Fibroblast of lung (primary cell): ENCODE measurements at regions not wholly inside any gene's neighbourhood (a gene's known extent, or its start where the extent isn't known, plus 50 kb on each side); places are given as distances from the start of the nearest gene placed in this dataset.

Experiments used
- DNase-seq, 2 donors: peaks; one replicate each; pipeline versions ENCODE4 v3.0.0 to v3.0.0-alpha.2; 2010; ENCODE audit warnings: low read depth in 2 of 2
- H2AFZ ChIP-seq: 2 replicates; pipeline ENCODE4 v1.5.1; 2012; ENCODE audit warnings: low read length, control low read depth, inconsistent platforms
- H3K27ac ChIP-seq: 2 replicates; pipeline ENCODE4 v1.5.1; 2011; ENCODE audit warnings: low read length, control low read depth; ENCODE audit not compliant: insufficient read depth
- H3K27me3 ChIP-seq: 2 replicates; pipeline ENCODE4 v1.5.1; 2011; ENCODE audit warnings: mild to moderate bottlenecking, low read length; ENCODE audit not compliant: control insufficient read depth, insufficient read depth
- H3K36me3 ChIP-seq: 2 replicates; pipeline ENCODE4 v1.5.1; 2011; ENCODE audit warnings: low read length; ENCODE audit not compliant: control insufficient read depth, insufficient read depth
- H3K4me1 ChIP-seq: 2 replicates; pipeline ENCODE4 v1.5.1; 2011; ENCODE audit warnings: low read length; ENCODE audit not compliant: control insufficient read depth, insufficient read depth; ENCODE audit errors: extremely low read depth
- H3K4me2 ChIP-seq: 2 replicates; pipeline ENCODE4 v1.5.1; 2011; ENCODE audit warnings: low read length, control low read depth; ENCODE audit not compliant: insufficient read depth; ENCODE audit errors: extremely low read depth
- H3K4me3 ChIP-seq, 4 experiments: fragments of 200-600 bp in 1 of 4; sonication (generic) in 1 of 4; replicated peaks in 1 of 4; 2 replicates each; pipeline ENCODE4 v1.5.1; 2011 to 2016; ENCODE audit warnings: low read length in 4 of 4, low read depth in 3 of 4, mild to moderate bottlenecking in 3 of 4, control low read depth in 2 of 4, inconsistent platforms in 1 of 4, mixed read lengths in 1 of 4; ENCODE audit not compliant: insufficient read depth in 1 of 4; ENCODE audit errors: control extremely low read depth in 1 of 4
- H3K79me2 ChIP-seq: 2 replicates; pipeline ENCODE4 v1.5.1; 2012; ENCODE audit warnings: mild to moderate bottlenecking, low read length, inconsistent platforms; ENCODE audit not compliant: control insufficient read depth, insufficient read depth
- H3K9ac ChIP-seq: 2 replicates; pipeline ENCODE4 v1.5.1; 2011; ENCODE audit warnings: mild to moderate bottlenecking, low read length, control low read depth; ENCODE audit not compliant: insufficient read depth
- H3K9me3 ChIP-seq: 2 replicates; pipeline ENCODE4 v1.5.1; 2012; ENCODE audit warnings: low read depth, low read length; ENCODE audit not compliant: control insufficient read depth, insufficient read depth
- H4K20me1 ChIP-seq: 2 replicates; pipeline ENCODE4 v1.5.1; 2011; ENCODE audit warnings: low read length; ENCODE audit not compliant: control insufficient read depth, insufficient read depth; ENCODE audit errors: extremely low read depth
- CTCF ChIP-seq, 2 donors: IDR thresholded peaks in 1 of 2; conservative IDR thresholded peaks in 1 of 2; 1 replicate in 1 of 2; 2 replicates in 1 of 2; pipeline ENCODE4 v1.5.1; 2011 to 2012; ENCODE audit warnings: low read length in 2 of 2, control low read depth in 1 of 2, inconsistent platforms in 1 of 2, low read depth in 1 of 2, mild to moderate bottlenecking in 1 of 2
- EZH2 ChIP-seq: IDR thresholded peaks from 2 replicates; pipeline ENCODE4 v1.5.1; 2012; ENCODE audit warnings: low read length, control low read depth, mild to moderate bottlenecking; ENCODE audit errors: missing control alignments

- no peaks in the 10 kb centered on the region for H3K9me3 ChIP-seq
- no peaks in the 10 kb centered on the region for H3K79me2 ChIP-seq
- H3K27ac ChIP-seq, result no peak overlapping the region
- H3K4me3 ChIP-seq, result no peak overlapping the region
- H3K36me3 ChIP-seq, result no peaks in the 10 kb centered on the region
- H3K4me2 ChIP-seq, result no peak overlapping the region
- H4K20me1 ChIP-seq, result no peaks in the 10 kb centered on the region
- H3K4me1 ChIP-seq, result peaks cover 13% of the 10 kb centered on the region
- TF ChIP-seq CTCF (conservative IDR thresholded peaks at IDR 0.05 in 1 of 2, IDR thresholded peaks at IDR 0.05 in 1 of 2; ENCODE audit: low read depth in 1 of 2, low read length in 2 of 2), result no peak
- TF ChIP-seq EZH2, result no peak
- peak in 1 of 2 donors; percentile 73 for DNase-seq
- no peaks in the 10 kb centered on the region for H3K27me3 ChIP-seq
- no peak overlapping the region for H3K9ac ChIP-seq
- H2AFZ ChIP-seq, result no peak overlapping the region
These were observed 319.4 kb upstream of the RASGRP1 start for GRCh38 chr15:38883987-38884386.

GRCh38 chr15:38885001-38885400 is 320.4 kb upstream of the RASGRP1 start:
- Histone ChIP-seq H3K36me3 (no peaks in the 10 kb centered on the region), H3K27me3 (no peaks in the 10 kb centered on the region), H3K4me3 (no peak overlapping the region), H2AFZ (no peak overlapping the region), H3K27ac (peak overlapping the region; percentile 81), H3K4me1 (peaks cover 12% of the 10 kb centered on the region), H4K20me1 (no peaks in the 10 kb centered on the region), H3K9me3 (no peaks in the 10 kb centered on the region), H3K4me2 (peak overlapping the region; percentile 63), H3K9ac (no peak overlapping the region), H3K79me2 (no peaks in the 10 kb centered on the region)
- DNase-seq, result peak in 1 of 2 donors; percentile 64
- no peak for TF ChIP-seq CTCF (conservative IDR thresholded peaks at IDR 0.05 in 1 of 2, IDR thresholded peaks at IDR 0.05 in 1 of 2; ENCODE audit: low read depth in 1 of 2, low read length in 2 of 2)
- no peak for TF ChIP-seq EZH2

- Histone ChIP-seq H3K79me2 (no peaks in the 10 kb centered on the region), H3K4me3 (peak overlapping the region in 2 of 4 experiments; percentile 8 to 42)
- peak in 1 of 2 donors; percentile 67 for DNase-seq
These were observed 320.9 kb upstream of the RASGRP1 start for GRCh38 chr15:38885471-38885952.

More at GRCh38 chr15:38885471-38885952, 320.9 kb upstream of the RASGRP1 start:
- peaks cover 8% of the 10 kb centered on the region for H3K4me1 ChIP-seq
- no peaks in the 10 kb centered on the region for H4K20me1 ChIP-seq
- H3K9me3 ChIP-seq, result no peaks in the 10 kb centered on the region
- no peaks in the 10 kb centered on the region for H3K36me3 ChIP-seq
- no peak overlapping the region for H2AFZ ChIP-seq
- TF ChIP-seq CTCF (conservative IDR thresholded peaks at IDR 0.05 in 1 of 2, IDR thresholded peaks at IDR 0.05 in 1 of 2; ENCODE audit: low read depth in 1 of 2, low read length in 2 of 2), result no peak
- TF ChIP-seq EZH2, result no peak
- no peaks in the 10 kb centered on the region for H3K27me3 ChIP-seq
- peak overlapping the region; percentile 63 for H3K4me2 ChIP-seq
- H3K27ac ChIP-seq, result peak overlapping the region; percentile 81
- no peak overlapping the region for H3K9ac ChIP-seq
